Central memory CD8-positive, alpha-beta T cell (primary cell): ENCODE measurements at regions not wholly inside any gene's neighbourhood (a gene's known extent, or its start where the extent isn't known, plus 50 kb on each side); places are given as distances from the start of the nearest gene placed in this dataset.

ENCODE experiments used
- ATAC-seq: fragments of 150-1000 bp; cut with Tn5 transposase; replicated peaks from 2 replicates; pipeline ENCODE4 v1.10.0; 2022; ENCODE audit warnings: mild to moderate bottlenecking, moderate FRiP score, moderate number of reproducible peaks; ENCODE audit not compliant: poor library complexity, severe bottlenecking; ENCODE audit errors: extremely low read depth
- DNase-seq, 2 donors: peaks; one replicate each; pipeline ENCODE4 v3.0.0; 2021; ENCODE audit warnings: low spot score in 2 of 2
- H3K27ac Mint-ChIP-seq: one replicate; pipeline ENCODE4 v1.8.0; 2022; ENCODE audit warnings: low read depth, mild to moderate bottlenecking, moderate library complexity, mixed read lengths
- H3K27me3 Mint-ChIP-seq: one replicate; pipeline ENCODE4 v1.8.0; 2022; ENCODE audit warnings: mixed read lengths
- H3K36me3 Mint-ChIP-seq: one replicate; pipeline ENCODE4 v1.8.0; 2022; ENCODE audit warnings: mild to moderate bottlenecking, moderate library complexity, mixed read lengths; ENCODE audit not compliant: insufficient read depth
- H3K4me1 Mint-ChIP-seq: one replicate; pipeline ENCODE4 v1.8.0; 2022; ENCODE audit warnings: mixed read lengths
- H3K4me3 Mint-ChIP-seq: one replicate; pipeline ENCODE4 v1.8.0; 2022; ENCODE audit warnings: mild to moderate bottlenecking, moderate library complexity, mixed read lengths
- H3K9me3 Mint-ChIP-seq: one replicate; pipeline ENCODE4 v1.8.0; 2022; ENCODE audit warnings: mixed read lengths

GRCh38 chr13:109389892-109390345 lies 396.5 kb downstream of the IRS2 start:
- Mint-ChIP-seq H3K27ac (no peak overlapping the region), H3K4me3 (no peak overlapping the region), H3K36me3 (no peaks in the 10 kb centered on the region), H3K9me3 (peaks cover 24% of the 10 kb centered on the region), H3K27me3 (no peaks in the 10 kb centered on the region), H3K4me1 (no peaks in the 10 kb centered on the region)
- ATAC-seq (no peak), DNase-seq (no peak)

DNA sequence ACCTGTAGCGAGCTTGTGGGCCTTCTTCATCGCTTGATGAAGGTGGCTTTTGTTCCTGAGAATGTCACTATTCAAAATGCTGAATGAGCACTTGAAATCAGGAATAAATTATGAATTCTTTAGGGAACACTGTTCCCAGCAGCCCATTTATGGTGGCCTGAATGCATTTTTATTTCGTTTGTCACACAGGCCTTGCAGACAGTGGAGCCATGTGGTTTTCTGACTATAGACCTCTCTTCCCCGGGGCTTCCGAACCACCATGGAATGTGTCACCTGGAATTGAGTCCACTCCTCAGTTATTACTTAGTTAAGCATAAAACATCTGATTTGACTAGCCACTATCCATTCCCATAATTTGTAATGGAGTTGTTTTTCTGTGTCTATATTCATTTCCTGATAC lies 396.9 kb downstream of the IRS2 start:
- no peak for DNase-seq
- Mint-ChIP-seq H3K36me3 (no peaks in the 10 kb centered on the region), H3K27me3 (no peaks in the 10 kb centered on the region), H3K4me1 (no peaks in the 10 kb centered on the region), H3K27ac (no peak overlapping the region), H3K4me3 (no peak overlapping the region), H3K9me3 (peaks cover 19% of the 10 kb centered on the region)
- ATAC-seq: no peak

DNA sequence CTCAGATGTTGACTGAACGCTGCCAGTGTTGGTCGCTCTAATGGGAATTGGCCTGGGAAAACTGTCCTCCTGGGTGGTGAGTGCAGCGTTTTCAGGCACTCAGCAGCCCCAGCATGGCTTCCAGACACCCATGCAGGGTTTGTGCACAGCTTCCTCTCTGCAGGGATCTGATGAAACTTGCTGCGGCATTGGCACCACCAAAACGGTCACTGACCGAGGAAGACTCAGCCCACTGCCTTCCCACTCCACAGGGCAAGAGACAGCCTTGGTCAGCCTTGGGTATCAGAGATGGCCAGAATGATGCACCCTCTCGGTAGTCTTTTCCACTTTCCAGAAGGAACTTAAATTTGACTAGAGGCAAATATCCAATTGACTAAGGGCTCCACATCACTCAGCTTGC lies 398.9 kb downstream of the IRS2 start:
- H3K27me3 Mint-ChIP-seq: no peaks in the 10 kb centered on the region
- ATAC-seq (no peak), DNase-seq (no peak)
- no peak overlapping the region for H3K4me3 Mint-ChIP-seq
- no peak overlapping the region for H3K27ac Mint-ChIP-seq
- H3K4me1 Mint-ChIP-seq: no peaks in the 10 kb centered on the region
- H3K9me3 Mint-ChIP-seq: peaks cover 20% of the 10 kb centered on the region
- H3K36me3 Mint-ChIP-seq: no peaks in the 10 kb centered on the region

DNA sequence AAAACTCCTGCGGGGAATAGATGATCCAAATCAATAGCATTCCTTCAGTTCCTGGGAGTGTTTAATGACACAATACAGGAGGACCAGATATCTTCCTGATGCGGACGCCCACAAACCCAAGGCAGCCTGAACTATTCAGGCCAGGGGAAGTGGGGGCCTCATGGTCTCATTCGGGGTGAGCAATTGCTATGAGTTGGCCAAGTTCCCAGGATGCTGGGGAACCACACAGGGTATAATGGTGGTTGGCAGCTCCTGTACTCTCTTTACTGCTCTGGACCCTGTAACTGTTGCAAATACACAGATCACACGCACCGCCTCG lies 401.2 kb downstream of the IRS2 start:
- peaks cover 11% of the 10 kb centered on the region for H3K9me3 Mint-ChIP-seq
- H3K4me3 Mint-ChIP-seq: no peak overlapping the region
- H3K4me1 Mint-ChIP-seq: no peaks in the 10 kb centered on the region

GRCh38 chr13:109384491-109385241 lies 401.7 kb downstream of the IRS2 start:
- no peaks in the 10 kb centered on the region for H3K4me1 Mint-ChIP-seq
- ATAC-seq (no peak), DNase-seq (no peak)
- peaks cover 11% of the 10 kb centered on the region for H3K9me3 Mint-ChIP-seq
- no peaks in the 10 kb centered on the region for H3K27me3 Mint-ChIP-seq
- H3K27ac Mint-ChIP-seq: no peak overlapping the region
- H3K4me3 Mint-ChIP-seq: no peak overlapping the region
- no peaks in the 10 kb centered on the region for H3K36me3 Mint-ChIP-seq

More for the DNA sequence above, 401.2 kb downstream of the IRS2 start:
- H3K36me3 Mint-ChIP-seq: no peaks in the 10 kb centered on the region
- DNase-seq: no peak
- no peak for ATAC-seq
- H3K27me3 Mint-ChIP-seq: no peaks in the 10 kb centered on the region
- H3K27ac Mint-ChIP-seq: no peak overlapping the region

DNA sequence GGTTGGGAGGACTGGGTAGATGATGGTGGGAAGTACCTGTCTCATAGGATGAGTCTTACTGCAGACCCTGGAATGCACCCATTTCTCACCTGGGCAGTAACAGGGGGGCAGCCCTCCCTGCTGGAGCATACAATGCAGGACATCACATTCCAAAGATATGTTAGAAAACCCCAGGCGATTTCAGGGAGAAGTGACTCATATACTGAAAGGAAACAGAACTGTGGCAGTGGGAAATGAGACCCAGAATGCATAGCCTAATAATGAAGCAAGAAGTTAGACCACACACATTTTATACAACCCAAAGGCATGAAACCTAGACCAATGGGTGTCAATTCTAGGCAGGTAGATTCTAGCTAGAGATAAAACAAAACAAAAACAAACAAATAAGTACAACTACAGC lies 402.7 kb downstream of the IRS2 start:
- no peak overlapping the region for H3K4me3 Mint-ChIP-seq
- no peaks in the 10 kb centered on the region for H3K27me3 Mint-ChIP-seq
- H3K9me3 Mint-ChIP-seq: peaks cover 11% of the 10 kb centered on the region
- no peak for DNase-seq
- H3K4me1 Mint-ChIP-seq: no peaks in the 10 kb centered on the region
- H3K27ac Mint-ChIP-seq: no peak overlapping the region
- no peak for ATAC-seq
- H3K36me3 Mint-ChIP-seq: no peaks in the 10 kb centered on the region

- no peak for ATAC-seq
- H3K4me3 Mint-ChIP-seq: no peak overlapping the region
- H3K27ac Mint-ChIP-seq: no peak overlapping the region
- no peaks in the 10 kb centered on the region for H3K27me3 Mint-ChIP-seq
- DNase-seq: no peak
- no peaks in the 10 kb centered on the region for H3K36me3 Mint-ChIP-seq
- H3K4me1 Mint-ChIP-seq: no peaks in the 10 kb centered on the region
- H3K9me3 Mint-ChIP-seq: peaks cover 11% of the 10 kb centered on the region
Measured at GRCh38 chr13:109381546-109382180, 404.7 kb downstream of the IRS2 start.

DNA sequence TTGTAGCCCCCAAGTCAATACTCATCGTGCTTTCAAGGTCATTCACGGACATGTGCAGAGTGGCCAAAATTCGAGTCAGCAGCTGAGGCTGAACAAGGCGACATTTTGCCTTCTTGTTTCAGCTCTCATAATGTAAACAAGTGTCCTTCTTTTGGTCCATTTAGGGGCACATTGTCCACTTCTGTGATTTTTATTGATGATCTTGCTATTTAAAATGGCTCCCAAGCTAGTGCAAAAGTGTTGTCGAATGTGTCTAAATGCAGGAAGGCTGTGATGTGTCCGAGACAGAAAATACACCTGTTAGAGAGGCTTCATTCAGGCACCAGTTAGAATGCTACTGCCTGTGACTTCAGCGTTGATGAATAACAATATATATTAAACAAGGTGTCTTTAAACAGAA lies 405.9 kb downstream of the IRS2 start:
- no peak overlapping the region for H3K27ac Mint-ChIP-seq
- no peaks in the 10 kb centered on the region for H3K27me3 Mint-ChIP-seq
- no peak for ATAC-seq
- no peaks in the 10 kb centered on the region for H3K4me1 Mint-ChIP-seq
- peaks cover 11% of the 10 kb centered on the region for H3K9me3 Mint-ChIP-seq
- no peak overlapping the region for H3K4me3 Mint-ChIP-seq
- DNase-seq: no peak
- H3K36me3 Mint-ChIP-seq: no peaks in the 10 kb centered on the region

DNA sequence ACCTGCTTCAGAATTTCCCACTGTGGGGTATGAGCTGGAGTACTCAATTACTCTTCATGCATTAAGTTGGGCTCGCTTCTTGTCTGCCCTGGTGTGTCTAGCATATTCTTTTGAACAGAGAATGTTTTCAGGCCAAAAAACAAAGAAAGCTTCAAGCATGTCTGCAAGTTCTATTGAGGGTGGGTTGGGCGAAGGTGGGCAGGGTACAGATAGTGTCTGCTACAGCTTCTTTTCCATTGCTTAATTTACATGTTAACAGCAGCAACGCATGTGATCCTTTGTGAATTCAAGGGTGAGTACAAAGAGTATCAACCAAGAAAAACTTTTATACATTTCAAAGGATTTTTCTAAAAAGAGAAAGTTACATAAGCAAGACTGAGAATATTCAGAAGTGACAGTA lies 406.5 kb downstream of the IRS2 start:
- ATAC-seq: no peak
- Mint-ChIP-seq H3K27ac (no peak overlapping the region), H3K36me3 (no peaks in the 10 kb centered on the region), H3K4me3 (no peak overlapping the region), H3K27me3 (no peaks in the 10 kb centered on the region), H3K9me3 (peaks cover 11% of the 10 kb centered on the region), H3K4me1 (no peaks in the 10 kb centered on the region)
- no peak for DNase-seq

DNA sequence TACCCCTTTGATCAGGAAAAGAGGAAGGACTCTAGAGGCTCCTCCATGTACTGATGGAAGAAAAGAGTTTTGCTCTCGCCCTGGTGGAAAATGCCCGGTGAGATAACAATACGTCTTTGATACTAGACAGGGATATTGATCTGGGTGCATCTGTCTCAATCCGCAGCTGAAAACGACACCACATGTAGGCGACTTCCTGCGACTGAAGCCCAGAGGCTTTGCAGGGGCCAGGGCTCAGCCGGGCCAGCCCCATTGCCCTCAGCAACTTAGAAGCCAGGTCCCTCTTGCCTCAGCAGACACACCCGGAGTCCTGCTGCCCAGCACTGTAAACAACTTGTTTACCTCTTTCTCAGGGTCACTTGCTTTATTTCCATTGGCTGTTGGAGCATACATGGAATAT lies 409.4 kb downstream of the IRS2 start:
- ATAC-seq: no peak
- no peaks in the 10 kb centered on the region for H3K9me3 Mint-ChIP-seq
- no peak overlapping the region for H3K4me3 Mint-ChIP-seq
- H3K27me3 Mint-ChIP-seq: no peaks in the 10 kb centered on the region
- DNase-seq: no peak
- no peaks in the 10 kb centered on the region for H3K4me1 Mint-ChIP-seq
- no peak overlapping the region for H3K27ac Mint-ChIP-seq
- H3K36me3 Mint-ChIP-seq: no peaks in the 10 kb centered on the region

DNA sequence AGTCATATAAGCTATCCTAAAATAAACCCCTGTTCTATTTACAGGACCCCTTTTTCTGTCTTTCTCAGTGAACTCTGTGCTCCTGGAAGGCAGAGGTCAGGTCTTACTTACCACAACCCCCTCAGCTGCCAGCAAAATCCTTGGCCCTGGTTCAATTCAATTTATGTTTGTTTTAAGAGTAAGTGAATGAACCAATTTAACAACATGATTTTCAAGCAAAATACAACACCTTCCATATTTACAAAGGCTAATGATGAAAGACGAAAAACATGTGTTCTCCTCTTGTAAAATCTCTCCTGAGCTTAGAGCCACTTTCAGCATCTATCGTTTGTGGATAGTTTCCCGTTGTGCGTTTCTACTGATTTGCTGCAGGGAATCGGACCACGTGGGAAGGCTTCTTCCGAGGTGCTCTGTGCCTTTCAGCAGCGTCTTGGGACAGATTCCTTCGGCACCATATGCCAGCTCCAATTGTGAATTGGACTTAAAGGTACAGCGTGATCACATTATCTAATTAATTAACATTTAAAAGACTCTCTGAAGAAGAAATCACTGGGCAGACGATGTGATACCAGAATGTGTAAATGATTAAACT lies 411.7 kb downstream of the IRS2 start:
- ATAC-seq: no peak
- Mint-ChIP-seq H3K9me3 (no peaks in the 10 kb centered on the region), H3K4me3 (no peak overlapping the region), H3K27ac (no peak overlapping the region), H3K36me3 (no peaks in the 10 kb centered on the region), H3K27me3 (no peaks in the 10 kb centered on the region), H3K4me1 (no peaks in the 10 kb centered on the region)
- DNase-seq: no peak

- Mint-ChIP-seq H3K27me3 (no peaks in the 10 kb centered on the region), H3K4me1 (no peaks in the 10 kb centered on the region), H3K27ac (no peak overlapping the region)
Measured at GRCh38 chr13:109372666-109373065, 413.7 kb downstream of the IRS2 start.

DNA sequence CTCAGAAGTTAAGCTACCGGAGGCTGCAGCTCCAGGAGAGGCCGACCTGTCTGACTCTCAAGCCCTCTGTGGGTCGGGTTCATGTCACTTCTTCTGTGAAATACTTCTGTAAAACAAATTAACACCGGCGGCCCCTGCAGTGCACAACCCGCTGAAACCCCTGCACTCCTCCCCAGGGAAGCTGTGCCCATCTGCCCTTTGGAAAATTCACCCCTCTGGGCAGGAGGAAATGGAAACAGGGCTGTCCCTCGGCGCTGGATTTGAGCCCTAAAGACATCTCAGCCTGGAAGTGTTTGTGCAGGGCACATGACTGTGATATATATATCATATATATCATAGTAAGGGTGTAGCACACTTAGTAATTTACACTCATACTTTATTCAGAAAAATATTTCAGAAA lies 415.3 kb downstream of the IRS2 start:
- H3K27me3 Mint-ChIP-seq: no peaks in the 10 kb centered on the region
- no peak overlapping the region for H3K27ac Mint-ChIP-seq
- no peak for DNase-seq
- H3K9me3 Mint-ChIP-seq: peaks cover 10% of the 10 kb centered on the region
- no peaks in the 10 kb centered on the region for H3K4me1 Mint-ChIP-seq
- no peaks in the 10 kb centered on the region for H3K36me3 Mint-ChIP-seq
- ATAC-seq: no peak
- no peak overlapping the region for H3K4me3 Mint-ChIP-seq

More at GRCh38 chr13:109372666-109373065, 413.7 kb downstream of the IRS2 start:
- peaks cover 4% of the 10 kb centered on the region for H3K9me3 Mint-ChIP-seq
- H3K36me3 Mint-ChIP-seq: no peaks in the 10 kb centered on the region
- no peak for ATAC-seq
- no peak overlapping the region for H3K4me3 Mint-ChIP-seq
- no peak for DNase-seq
